ENCODE measurements at regions not wholly inside any gene's neighbourhood (a gene's known extent, or its start where the extent isn't known, plus 50 kb on each side); places are given as distances from the start of the nearest gene placed in this dataset.

DNA sequence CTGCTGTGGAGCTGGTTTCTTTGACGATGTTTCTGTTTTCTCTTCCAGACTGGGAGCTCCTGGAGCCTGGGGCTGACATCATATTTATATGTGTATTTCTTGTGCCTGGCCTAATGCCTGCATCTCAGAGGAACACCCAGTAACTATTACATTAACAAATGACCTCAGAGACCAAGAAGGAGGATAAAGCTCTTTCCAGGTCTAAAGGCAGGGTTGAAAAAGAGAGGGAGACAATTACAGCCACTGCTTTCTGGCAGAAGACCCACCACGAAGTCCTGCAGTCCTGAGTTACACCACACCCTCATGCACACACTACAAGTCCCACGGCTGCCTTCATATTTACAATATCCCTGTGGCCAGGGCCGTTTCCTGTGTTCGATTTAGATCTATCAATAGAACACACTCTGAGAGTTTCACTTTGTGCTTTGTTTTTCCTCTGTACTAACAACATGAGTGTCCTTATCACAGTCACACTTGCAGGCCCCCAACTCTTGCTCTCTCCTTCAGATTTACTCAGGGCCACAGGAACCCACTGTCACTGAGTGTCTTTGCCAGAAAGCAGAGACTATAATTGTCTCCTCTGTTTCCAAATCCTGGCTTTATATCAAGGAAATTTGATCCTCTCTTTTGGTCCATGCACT lies 535.5 kb downstream of the MID1IP1 start:
- Mint-ChIP-seq H3K9me3 (no peaks in the 10 kb centered on the region), H3K27me3 (peaks cover 0 to 5% of the 10 kb centered on the region in 2 donors), H3K4me1 (ENCODE audit: low read depth in 2 of 2) (peaks cover 6 to 8% of the 10 kb centered on the region in 2 donors), H3K36me3 (ENCODE audit: insufficient read depth) (no peaks in the 10 kb centered on the region), H3K27ac (peak overlapping the region in 1 of 2 donors; percentile 33), H3K4me3 (peak overlapping the region; percentile 9 to 29)
- ATAC-seq (replicated peaks) (no peak), DNase-seq (no peak)

DNA sequence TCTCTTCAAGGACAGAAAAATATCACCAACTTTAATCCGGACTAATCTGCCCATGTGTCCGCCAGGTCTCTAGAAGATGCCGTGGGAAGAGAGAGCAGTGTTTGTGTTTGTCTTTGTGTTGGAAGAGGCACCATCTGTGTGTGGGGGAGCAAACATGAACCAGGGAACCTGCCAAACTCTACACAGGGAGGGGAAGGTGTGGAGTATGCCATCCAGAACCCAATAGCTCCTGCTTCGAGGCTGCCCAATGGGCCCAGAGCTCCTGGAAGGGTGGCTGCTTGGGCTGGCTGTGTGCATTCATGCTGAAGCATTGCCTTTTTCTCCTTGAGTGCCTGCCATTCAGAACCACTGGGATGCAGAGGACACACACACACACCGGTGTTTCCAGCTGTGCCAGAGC lies 536.2 kb downstream of the MID1IP1 start:
- H3K27me3 Mint-ChIP-seq = peaks cover 0 to 10% of the 10 kb centered on the region in 2 donors
- H3K27ac Mint-ChIP-seq = peak overlapping the region in 1 of 2 donors; percentile 33
- DNase-seq (no peak), ATAC-seq (replicated peaks) (no peak)
- peak overlapping the region in 1 of 2 donors; percentile 9 for H3K4me3 Mint-ChIP-seq
- no peaks in the 10 kb centered on the region for H3K9me3 Mint-ChIP-seq
- peaks cover 3 to 6% of the 10 kb centered on the region in 2 donors for H3K4me1 Mint-ChIP-seq (ENCODE audit: low read depth in 2 of 2)
- H3K36me3 Mint-ChIP-seq (ENCODE audit: insufficient read depth) = no peaks in the 10 kb centered on the region

DNA sequence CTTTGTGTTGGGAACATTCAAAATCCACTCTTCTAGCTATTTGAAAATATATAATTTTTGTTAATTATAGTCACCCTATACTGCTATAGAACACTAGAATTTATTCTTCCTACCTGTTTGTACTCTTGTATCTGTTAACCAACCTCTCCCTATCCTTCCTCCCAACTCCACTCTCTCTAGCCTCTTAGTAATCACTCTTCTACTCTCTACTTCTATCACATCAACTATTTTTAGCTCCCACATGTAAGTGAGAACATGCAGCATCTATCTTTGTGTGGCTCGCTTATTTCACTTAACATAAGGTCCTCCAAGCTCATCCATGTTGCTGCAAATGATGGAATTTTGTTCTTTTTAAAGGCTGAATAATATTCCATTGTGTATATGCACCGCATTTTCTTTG lies 537.3 kb downstream of the MID1IP1 start:
- Mint-ChIP-seq H3K27ac (no peak overlapping the region), H3K36me3 (ENCODE audit: insufficient read depth) (no peaks in the 10 kb centered on the region), H3K27me3 (peaks cover 0 to 10% of the 10 kb centered on the region in 2 donors), H3K9me3 (no peaks in the 10 kb centered on the region), H3K4me3 (no peak overlapping the region), H3K4me1 (ENCODE audit: low read depth in 2 of 2) (peaks cover 3 to 6% of the 10 kb centered on the region in 2 donors)
- DNase-seq (no peak), ATAC-seq (replicated peaks) (no peak)

DNA sequence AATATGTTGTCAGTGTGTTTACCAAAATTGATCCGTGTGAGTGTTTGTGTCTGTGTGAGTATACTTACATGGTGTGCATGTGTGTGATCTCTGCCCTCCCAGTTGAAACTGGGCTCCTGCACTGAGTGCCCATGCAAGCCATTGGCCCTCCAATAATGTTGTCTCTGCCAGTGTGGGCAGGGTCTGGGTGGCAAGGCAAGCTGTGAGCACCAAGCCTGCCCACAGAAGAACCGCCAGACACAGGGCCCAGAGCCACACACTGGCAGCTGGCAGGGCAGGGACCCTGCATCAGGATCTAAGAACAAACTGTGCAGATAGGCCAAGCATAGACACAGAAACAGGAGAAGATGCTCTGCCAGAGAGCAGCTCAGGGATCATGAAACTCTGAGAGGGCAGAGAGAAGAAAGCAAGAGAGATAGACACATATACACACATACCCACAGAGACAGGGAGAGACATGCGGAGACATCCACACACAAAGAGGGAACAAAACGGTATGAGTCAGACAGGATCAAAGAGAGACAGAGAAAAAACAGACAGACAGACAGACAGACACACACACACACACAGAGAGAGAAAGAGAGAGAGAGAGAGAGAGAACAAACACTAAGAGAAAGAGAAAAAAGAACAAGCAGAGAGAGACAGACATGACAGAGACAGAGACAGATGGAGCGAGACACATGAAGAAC lies 555.0 kb downstream of the MID1IP1 start:
- DNase-seq (no peak), ATAC-seq (replicated peaks) (no peak)
- Mint-ChIP-seq H3K27ac (no peak overlapping the region), H3K4me1 (ENCODE audit: low read depth in 2 of 2) (no peaks in the 10 kb centered on the region), H3K27me3 (peaks cover 13 to 29% of the 10 kb centered on the region in 2 donors), H3K4me3 (no peak overlapping the region), H3K36me3 (ENCODE audit: insufficient read depth) (no peaks in the 10 kb centered on the region), H3K9me3 (no peaks in the 10 kb centered on the region)

DNA sequence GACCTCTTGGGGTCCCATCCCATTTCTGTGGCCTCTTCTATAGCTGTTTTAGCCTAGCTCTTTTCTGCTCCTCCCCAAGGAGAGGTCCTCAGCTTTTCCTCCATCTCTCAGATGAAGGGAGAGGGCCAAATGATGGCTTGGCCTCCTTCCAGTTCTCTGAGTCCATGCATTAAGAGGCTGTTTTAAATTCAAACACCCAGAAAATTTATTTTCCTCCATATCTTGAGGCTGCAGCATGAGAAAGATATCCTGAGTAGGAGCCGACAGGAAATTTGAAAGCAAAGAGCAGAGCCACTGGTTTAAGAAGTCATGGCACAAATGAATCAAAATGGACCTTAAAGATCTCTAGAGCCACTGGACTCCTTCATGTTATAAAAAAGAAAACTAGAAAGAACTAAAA lies 558.8 kb downstream of the MID1IP1 start:
- Mint-ChIP-seq H3K4me1 (ENCODE audit: low read depth in 2 of 2) (no peaks in the 10 kb centered on the region), H3K4me3 (no peak overlapping the region), H3K27me3 (peaks cover 6 to 21% of the 10 kb centered on the region in 2 donors), H3K27ac (no peak overlapping the region), H3K9me3 (no peaks in the 10 kb centered on the region), H3K36me3 (ENCODE audit: insufficient read depth) (no peaks in the 10 kb centered on the region)
- ATAC-seq (replicated peaks) (no peak), DNase-seq (no peak)

DNA sequence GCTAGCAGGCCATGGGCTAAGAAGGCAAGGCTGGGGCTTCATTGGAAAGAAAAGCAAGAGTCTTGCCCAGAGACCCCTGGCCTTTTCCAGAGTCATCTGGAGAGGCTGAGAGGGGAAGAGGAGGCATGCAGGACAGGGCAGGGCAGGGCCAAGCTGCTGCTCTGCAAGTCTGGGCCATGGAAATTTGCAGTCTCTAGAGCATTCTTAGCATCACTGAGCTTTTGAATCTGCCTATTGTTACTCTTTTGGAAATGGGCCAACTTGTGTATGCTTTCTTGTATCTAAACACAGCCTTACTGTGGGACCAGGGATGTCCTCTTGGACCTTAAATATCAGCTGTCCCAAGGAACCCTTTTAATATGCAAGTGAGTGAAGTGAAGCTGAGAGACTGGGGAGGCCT lies 560.5 kb downstream of the MID1IP1 start:
- H3K36me3 Mint-ChIP-seq (ENCODE audit: insufficient read depth) = no peaks in the 10 kb centered on the region
- no peak overlapping the region for H3K27ac Mint-ChIP-seq
- H3K27me3 Mint-ChIP-seq = peaks cover 0 to 9% of the 10 kb centered on the region in 2 donors
- no peaks in the 10 kb centered on the region for H3K4me1 Mint-ChIP-seq (ENCODE audit: low read depth in 2 of 2)
- ATAC-seq (replicated peaks) (no peak), DNase-seq (no peak)
- no peaks in the 10 kb centered on the region for H3K9me3 Mint-ChIP-seq
- H3K4me3 Mint-ChIP-seq = no peak overlapping the region

DNA sequence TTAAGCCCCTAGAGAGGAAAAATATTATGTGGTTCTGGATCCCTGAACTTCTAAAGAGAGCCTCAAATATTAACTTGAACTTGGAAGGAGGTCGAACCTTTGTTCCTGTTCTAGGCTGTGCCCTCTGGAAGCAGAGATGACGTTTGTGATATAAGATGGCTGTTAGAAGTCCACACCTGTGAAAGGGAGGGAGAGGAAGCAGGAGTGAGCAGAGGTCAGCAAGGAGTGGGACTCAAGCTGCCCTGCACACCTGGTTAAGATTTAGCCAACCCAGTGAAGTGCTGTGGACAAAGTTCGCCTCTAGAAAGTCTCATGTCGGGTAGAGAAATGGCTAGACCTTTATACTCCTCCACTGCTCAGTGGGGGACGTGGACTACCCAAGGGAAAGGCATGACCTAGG lies 566.2 kb downstream of the MID1IP1 start:
- H3K27ac Mint-ChIP-seq = no peak overlapping the region
- no peak overlapping the region for H3K4me3 Mint-ChIP-seq
- no peaks in the 10 kb centered on the region for H3K9me3 Mint-ChIP-seq
- H3K36me3 Mint-ChIP-seq (ENCODE audit: insufficient read depth) = no peaks in the 10 kb centered on the region
- H3K4me1 Mint-ChIP-seq (ENCODE audit: low read depth in 2 of 2) = no peaks in the 10 kb centered on the region
- peaks cover 0 to 26% of the 10 kb centered on the region in 2 donors for H3K27me3 Mint-ChIP-seq
- DNase-seq = no peak
- ATAC-seq (replicated peaks) = no peak

DNA sequence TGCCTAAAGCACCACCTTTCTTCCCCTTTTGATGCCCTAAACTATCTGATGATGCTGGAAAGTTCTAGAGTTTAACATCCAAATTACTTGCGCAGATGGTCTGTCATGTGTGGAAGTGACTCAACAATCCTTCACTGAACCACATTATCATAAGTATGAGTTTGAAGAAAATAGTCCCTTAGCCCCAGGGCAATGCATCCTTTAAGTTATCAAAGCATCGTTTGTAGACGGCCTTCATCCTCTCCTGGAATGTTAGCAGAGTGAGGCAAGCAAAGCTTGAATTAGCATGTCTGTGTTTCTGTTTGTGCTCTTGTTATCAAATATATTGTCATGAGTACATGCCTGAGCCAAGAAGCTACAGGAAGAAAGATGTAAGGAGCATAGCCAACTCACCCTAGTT lies 570.9 kb downstream of the MID1IP1 start:
- peaks cover 0 to 17% of the 10 kb centered on the region in 2 donors for H3K27me3 Mint-ChIP-seq
- ATAC-seq (replicated peaks) = no peak
- no peak for DNase-seq
- no peak overlapping the region for H3K27ac Mint-ChIP-seq
- no peaks in the 10 kb centered on the region for H3K4me1 Mint-ChIP-seq (ENCODE audit: low read depth in 2 of 2)
- no peaks in the 10 kb centered on the region for H3K9me3 Mint-ChIP-seq
- H3K36me3 Mint-ChIP-seq (ENCODE audit: insufficient read depth) = no peaks in the 10 kb centered on the region
- no peak overlapping the region for H3K4me3 Mint-ChIP-seq

DNA sequence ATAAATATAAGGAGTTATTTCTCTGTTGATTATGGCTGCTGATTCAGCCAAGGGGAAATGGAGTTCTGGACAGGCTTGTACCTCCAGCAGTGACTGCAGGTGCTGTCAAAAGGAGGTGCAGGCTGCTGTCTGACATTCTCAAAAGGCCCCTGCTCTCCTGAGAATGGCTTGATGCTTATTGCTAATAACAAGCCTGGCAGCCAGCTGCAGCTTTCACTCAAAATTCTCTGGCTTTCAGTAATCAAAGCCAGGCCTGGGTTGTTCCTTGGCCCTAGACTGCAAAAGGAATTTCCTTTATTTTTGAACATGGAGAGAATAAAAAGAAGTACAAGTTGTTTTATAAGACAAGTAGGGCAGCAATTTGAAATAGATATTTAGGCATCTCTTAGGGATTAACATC lies 575.9 kb downstream of the MID1IP1 start:
- Mint-ChIP-seq H3K27me3 (peaks cover 9% of the 10 kb centered on the region in 2 donors), H3K27ac (no peak overlapping the region), H3K4me3 (no peak overlapping the region), H3K4me1 (ENCODE audit: low read depth in 2 of 2) (no peaks in the 10 kb centered on the region), H3K9me3 (no peaks in the 10 kb centered on the region), H3K36me3 (ENCODE audit: insufficient read depth) (no peaks in the 10 kb centered on the region)
- DNase-seq (no peak), ATAC-seq (replicated peaks) (no peak)

DNA sequence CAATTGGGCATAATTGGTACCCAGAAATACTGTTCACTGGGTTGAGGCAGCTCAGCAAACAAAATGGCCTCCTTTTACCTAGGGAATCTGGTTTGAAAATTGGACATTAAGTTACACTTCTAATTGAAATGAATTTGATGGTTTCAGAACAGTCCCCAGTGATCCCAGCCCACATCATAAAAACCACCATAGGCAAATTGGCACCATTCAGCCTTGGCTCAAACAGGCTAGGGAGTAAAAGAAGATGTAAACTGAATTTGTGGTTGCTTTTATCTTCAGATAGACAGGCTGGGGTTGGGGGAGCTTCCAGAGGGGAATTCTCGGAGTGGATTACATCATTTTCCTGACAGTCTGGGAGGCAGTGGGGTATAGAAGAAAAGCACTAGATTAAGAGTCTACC lies 576.5 kb downstream of the MID1IP1 start:
- H3K9me3 Mint-ChIP-seq = no peaks in the 10 kb centered on the region

DNA sequence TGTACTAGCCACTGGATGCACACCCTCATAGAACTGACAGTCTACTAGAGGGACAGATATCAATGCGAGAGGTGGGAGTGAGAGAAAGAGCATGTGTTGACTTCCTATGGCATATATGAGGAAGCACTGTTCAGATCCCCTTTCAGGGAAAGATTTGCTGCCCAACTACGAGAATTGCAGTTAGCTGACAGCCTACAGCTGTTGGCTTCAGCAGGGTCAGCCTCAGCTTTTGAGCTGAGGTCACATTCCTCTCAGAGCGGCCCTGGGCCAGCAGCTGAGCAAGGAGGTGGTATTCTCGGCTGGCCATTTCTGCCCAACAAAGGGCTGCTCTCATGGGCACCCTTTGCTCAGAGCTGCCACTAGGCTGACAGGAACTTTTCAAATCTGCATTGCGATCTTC lies 580.2 kb downstream of the MID1IP1 start:
- ATAC-seq (replicated peaks) = no peak

More for the DNA sequence above, 576.5 kb downstream of the MID1IP1 start:
- no peak for ATAC-seq (replicated peaks)
- H3K4me1 Mint-ChIP-seq (ENCODE audit: low read depth in 2 of 2) = no peaks in the 10 kb centered on the region
- no peak for DNase-seq
- no peaks in the 10 kb centered on the region for H3K36me3 Mint-ChIP-seq (ENCODE audit: insufficient read depth)
- no peak overlapping the region for H3K4me3 Mint-ChIP-seq
- H3K27ac Mint-ChIP-seq = no peak overlapping the region
- peaks cover 9 to 11% of the 10 kb centered on the region in 2 donors for H3K27me3 Mint-ChIP-seq

DNA sequence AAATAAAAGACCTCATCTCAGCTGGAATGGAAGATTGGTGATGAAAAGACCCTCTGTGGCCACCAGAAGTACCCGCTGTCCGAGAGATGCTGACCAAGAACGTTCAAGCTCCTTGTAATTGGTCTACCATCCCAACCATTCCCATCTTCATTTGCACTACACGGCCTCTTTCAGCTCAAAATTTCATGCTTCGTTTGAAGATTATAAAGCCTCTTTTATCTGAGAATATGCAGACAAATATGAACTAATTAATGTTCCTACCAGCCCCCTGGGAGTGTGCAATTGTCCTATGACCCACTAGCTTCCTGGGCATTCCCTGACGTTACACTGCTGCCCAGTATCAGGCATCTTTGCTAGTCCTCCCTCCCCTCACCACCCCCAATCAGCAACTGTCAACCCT lies 583.7 kb downstream of the MID1IP1 start:
- no peaks in the 10 kb centered on the region for H3K4me1 Mint-ChIP-seq (ENCODE audit: low read depth in 2 of 2)
- no peak overlapping the region for H3K27ac Mint-ChIP-seq
- no peak for DNase-seq
- H3K9me3 Mint-ChIP-seq = no peaks in the 10 kb centered on the region
- no peak overlapping the region for H3K4me3 Mint-ChIP-seq
- peaks cover 23 to 38% of the 10 kb centered on the region in 2 donors for H3K27me3 Mint-ChIP-seq
- no peak for ATAC-seq (replicated peaks)
- H3K36me3 Mint-ChIP-seq (ENCODE audit: insufficient read depth) = no peaks in the 10 kb centered on the region

More for the DNA sequence above, 580.2 kb downstream of the MID1IP1 start:
- Mint-ChIP-seq H3K36me3 (ENCODE audit: insufficient read depth) (no peaks in the 10 kb centered on the region), H3K4me3 (no peak overlapping the region), H3K27ac (no peak overlapping the region), H3K27me3 (peaks cover 18 to 26% of the 10 kb centered on the region in 2 donors), H3K4me1 (ENCODE audit: low read depth in 2 of 2) (no peaks in the 10 kb centered on the region), H3K9me3 (no peaks in the 10 kb centered on the region)
- no peak for DNase-seq

DNA sequence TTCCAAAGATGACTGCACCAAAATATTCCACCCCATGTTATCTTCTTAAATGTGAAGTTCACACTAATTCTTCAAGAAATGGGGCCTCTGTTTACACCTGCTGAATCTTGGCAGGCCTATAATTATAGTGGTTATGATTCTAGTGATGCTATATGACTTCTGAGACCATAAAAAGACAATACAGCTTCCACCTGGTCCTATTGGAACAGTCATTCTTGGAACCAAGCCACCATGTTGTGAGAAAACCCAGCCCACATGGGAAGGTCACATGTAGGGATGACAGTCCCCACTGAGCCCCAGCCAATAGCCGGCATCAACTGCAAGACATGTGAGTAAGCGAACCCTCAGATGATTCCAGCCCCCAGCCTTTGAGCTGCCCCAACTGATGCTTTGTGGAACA lies 587.5 kb downstream of the MID1IP1 start:
- ATAC-seq (replicated peaks) (no peak), DNase-seq (no peak)
- Mint-ChIP-seq H3K36me3 (ENCODE audit: insufficient read depth) (no peaks in the 10 kb centered on the region), H3K4me1 (ENCODE audit: low read depth in 2 of 2) (no peaks in the 10 kb centered on the region), H3K27ac (no peak overlapping the region), H3K9me3 (no peaks in the 10 kb centered on the region), H3K27me3 (peaks cover 19 to 46% of the 10 kb centered on the region in 2 donors), H3K4me3 (no peak overlapping the region)

DNA sequence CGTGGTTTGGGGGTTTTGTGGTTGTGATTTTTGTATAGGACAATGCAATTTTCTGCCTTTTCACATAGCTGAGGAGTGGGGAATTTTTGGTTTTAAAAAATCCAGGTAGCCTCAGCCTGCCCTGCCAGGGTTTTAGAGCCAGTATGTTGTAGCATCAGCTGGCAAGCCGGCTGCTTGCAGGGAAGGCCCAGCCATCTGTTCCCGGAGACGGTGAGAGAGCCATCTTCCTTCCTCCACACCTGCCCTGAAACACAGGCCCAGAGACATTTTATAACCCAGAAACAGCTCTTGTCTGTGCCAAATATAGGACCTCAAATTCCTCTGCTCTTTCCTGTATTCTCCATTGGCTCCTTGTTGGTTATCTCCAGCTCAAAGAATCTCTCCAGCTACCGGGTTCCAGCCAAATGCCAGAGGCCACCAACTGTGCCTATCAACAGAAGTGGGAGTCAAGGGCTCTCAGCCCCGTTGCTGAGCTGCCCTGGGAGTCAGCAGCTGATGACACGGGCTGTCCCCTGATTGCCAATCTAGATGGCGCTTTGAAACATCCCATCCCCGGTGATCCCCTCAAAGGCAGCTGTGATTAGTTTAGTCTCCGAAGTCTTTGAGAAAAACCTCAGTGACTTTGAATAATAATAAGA lies 595.2 kb downstream of the MID1IP1 start:
- DNase-seq = no peak
- Mint-ChIP-seq H3K36me3 (ENCODE audit: insufficient read depth) (no peaks in the 10 kb centered on the region), H3K9me3 (no peaks in the 10 kb centered on the region), H3K4me3 (no peak overlapping the region), H3K27me3 (peaks cover 11 to 39% of the 10 kb centered on the region in 2 donors), H3K27ac (no peak overlapping the region), H3K4me1 (ENCODE audit: low read depth in 2 of 2) (no peaks in the 10 kb centered on the region)
- ATAC-seq (replicated peaks) = no peak
